Naive thymus-derived CD8-positive, alpha-beta T cell (primary cell): ENCODE measurements at regions not wholly inside any gene's neighbourhood (a gene's known extent, or its start where the extent isn't known, plus 50 kb on each side); places are given as distances from the start of the nearest gene placed in this dataset.
"Not testable (repeated sequence)": the region's sequence is repeated elsewhere in the genome, so short reads cannot be mapped to it uniquely, and the experiment has no call there.

ENCODE experiments used
- ATAC-seq, 2 donors: fragments of 150-1000 bp; cut with Tn5 transposase in 1 of 2; sonication (Bioruptor Pico), chemical (Tn5 transposase) in 1 of 2; 1 replicate in 1 of 2; 2 replicates in 1 of 2; pipeline ENCODE4 v1.10.0; 2021; ENCODE audit warnings: mild to moderate bottlenecking in 2 of 2, moderate library complexity in 2 of 2
- POLR2A ChIA-PET: fragments of 350-600 bp; sonication (Branson Sonifier 250); formaldehyde crosslinking; loops from one replicate; lab custom pipeline; 2021; ENCODE audit warnings: antibody characterized with exemption; lab: Charles Lee
- DNase-seq, 10 donors: peaks; one replicate each; pipeline versions ENCODE4 v3.0.0 to v3.0.0-alpha.2; 2020 to 2022
- H3K27ac Mint-ChIP-seq, 10 donors: one replicate each; pipeline ENCODE4 v1.8.0; 2020 to 2022; ENCODE audit warnings: mild to moderate bottlenecking in 10 of 10, mixed read lengths in 10 of 10, moderate library complexity in 4 of 10, inconsistent platforms in 1 of 10
- H3K27me3 Mint-ChIP-seq, 5 donors: one replicate each; pipeline ENCODE4 v1.8.0; 2021 to 2022; ENCODE audit warnings: mixed read lengths in 5 of 5
- H3K36me3 Mint-ChIP-seq, 3 donors: one replicate each; pipeline ENCODE4 v1.8.0; 2020 to 2022; ENCODE audit warnings: mixed read lengths in 3 of 3, mild to moderate bottlenecking in 2 of 3, inconsistent platforms in 1 of 3
- H3K4me1 Mint-ChIP-seq, 4 donors: one replicate each; pipeline ENCODE4 v1.8.0; 2021 to 2022; ENCODE audit warnings: mixed read lengths in 4 of 4
- H3K4me3 Mint-ChIP-seq, 10 donors: one replicate each; pipeline ENCODE4 v1.8.0; 2020 to 2022; ENCODE audit warnings: mild to moderate bottlenecking in 10 of 10, mixed read lengths in 10 of 10, moderate library complexity in 6 of 10, inconsistent platforms in 1 of 10
- H3K9me3 Mint-ChIP-seq, 9 donors: one replicate each; pipeline ENCODE4 v1.8.0; 2020 to 2022; ENCODE audit warnings: mixed read lengths in 9 of 9, mild to moderate bottlenecking in 3 of 9, inconsistent platforms in 1 of 9, moderate library complexity in 1 of 9

DNA sequence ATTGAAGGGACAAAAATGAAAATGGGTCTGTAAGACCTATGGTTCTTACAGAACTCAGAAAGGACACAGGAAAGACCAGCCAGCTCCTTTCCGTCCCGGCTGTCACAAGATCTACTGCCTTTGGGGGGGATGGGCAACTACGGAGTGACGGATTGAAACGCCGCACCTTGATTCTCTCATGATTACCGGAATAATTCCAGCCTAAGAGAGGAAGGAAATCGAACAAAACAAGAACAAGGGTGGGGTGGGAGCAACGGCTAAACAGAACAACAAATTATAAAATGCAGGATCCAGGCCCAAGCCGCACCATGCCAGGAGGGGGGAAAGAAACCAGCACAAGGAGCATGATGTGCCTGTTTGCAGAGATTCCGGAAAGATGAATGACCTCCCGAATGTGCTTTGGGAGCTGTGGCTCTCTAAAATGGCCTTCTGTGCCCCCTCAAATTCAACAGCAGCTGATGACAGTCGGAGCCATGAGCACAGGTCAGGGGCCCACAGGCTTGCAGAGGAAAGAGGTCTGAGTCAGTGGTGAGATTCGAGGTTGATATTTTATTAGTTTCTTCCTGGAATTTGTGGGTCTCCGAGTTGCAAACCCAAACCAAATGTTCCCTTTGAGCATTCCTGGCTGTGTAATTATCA is 72.1 kb downstream of the SPRING1 start:
- H3K36me3 Mint-ChIP-seq = no peaks in the 10 kb centered on the region
- H3K27me3 Mint-ChIP-seq = peaks cover 0 to 3% (median 2%) of the 10 kb centered on the region in 5 donors
- peaks cover 0 to 2% (median under 1%) of the 10 kb centered on the region in 4 donors for H3K4me1 Mint-ChIP-seq
- ATAC-seq = no peak
- H3K4me3 Mint-ChIP-seq = no peak overlapping the region
- POLR2A ChIA-PET = no interaction called here
- no peak for DNase-seq
- H3K9me3 Mint-ChIP-seq = no peaks in the 10 kb centered on the region
- H3K27ac Mint-ChIP-seq = no peak overlapping the region

GRCh38 chr12:116664085-116664484 is 73.8 kb downstream of the SPRING1 start:
- H3K4me3 Mint-ChIP-seq = no peak overlapping the region
- no peaks in the 10 kb centered on the region for H3K9me3 Mint-ChIP-seq
- no peak overlapping the region for H3K27ac Mint-ChIP-seq
- POLR2A ChIA-PET = interaction anchor here (0.7 kb wide), 1 partner anchor 9 kb away, joined by 4 read pairs; no protein-coding TSS in a partner anchor
- no peaks in the 10 kb centered on the region for H3K36me3 Mint-ChIP-seq
- DNase-seq (no peak), ATAC-seq (no peak)
- peaks cover 0 to 2% (median 0%) of the 10 kb centered on the region in 4 donors for H3K4me1 Mint-ChIP-seq
- H3K27me3 Mint-ChIP-seq = peaks cover 0 to 8% (median 5%) of the 10 kb centered on the region in 5 donors

GRCh38 chr12:116662612-116663144 is 75.2 kb downstream of the SPRING1 start:
- H3K27me3 Mint-ChIP-seq = peaks cover 0 to 13% (median 11%) of the 10 kb centered on the region in 5 donors
- peak overlapping the region in 1 of 10 donors; percentile 63 for H3K27ac Mint-ChIP-seq
- peaks cover 0 to 5% (median 1%) of the 10 kb centered on the region in 4 donors for H3K4me1 Mint-ChIP-seq
- H3K9me3 Mint-ChIP-seq = no peaks in the 10 kb centered on the region
- POLR2A ChIA-PET = no interaction called here
- H3K4me3 Mint-ChIP-seq = no peak overlapping the region
- H3K36me3 Mint-ChIP-seq = no peaks in the 10 kb centered on the region
- ATAC-seq = no peak
- DNase-seq = no peak

GRCh38 chr12:116661341-116661740 is 76.5 kb downstream of the SPRING1 start:
- H3K27ac Mint-ChIP-seq = peak overlapping the region in 1 of 10 donors; percentile 40
- DNase-seq = no peak

DNA sequence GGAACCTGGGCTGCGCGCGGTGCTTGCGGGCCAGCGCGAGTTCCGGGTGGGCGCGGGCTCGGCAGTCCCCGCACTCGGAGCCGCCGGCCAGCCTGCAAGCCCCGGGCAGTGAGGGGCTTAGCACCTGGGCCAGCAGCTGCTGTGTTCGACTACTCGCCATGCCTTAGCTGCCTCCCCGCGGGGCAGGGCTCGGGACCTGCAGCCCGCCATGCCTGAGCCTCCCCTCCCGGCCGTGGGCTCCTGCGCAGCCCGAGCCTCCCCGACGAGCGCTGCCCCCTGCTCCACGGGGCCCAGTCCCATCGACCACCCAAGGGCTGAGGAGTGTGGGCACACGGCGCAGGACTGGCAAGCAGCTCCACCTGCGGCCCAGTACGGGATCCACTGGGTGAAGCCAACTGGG is 77.1 kb downstream of the SPRING1 start:
- H3K36me3 Mint-ChIP-seq, H3K9me3 Mint-ChIP-seq, DNase-seq, POLR2A ChIA-PET, ATAC-seq, H3K4me3 Mint-ChIP-seq, H3K27ac Mint-ChIP-seq, H3K4me1 Mint-ChIP-seq: not testable (repeated sequence)
- peaks cover 0 to 17% (median 12%) of the 10 kb centered on the region in 5 donors for H3K27me3 Mint-ChIP-seq

More at GRCh38 chr12:116661341-116661740, 76.5 kb downstream of the SPRING1 start:
- Mint-ChIP-seq H3K27me3 (peaks cover 0 to 17% (median 12%) of the 10 kb centered on the region in 5 donors), H3K36me3 (no peaks in the 10 kb centered on the region), H3K4me3 (no peak overlapping the region), H3K4me1 (peaks cover 0 to 5% (median 2%) of the 10 kb centered on the region in 4 donors), H3K9me3 (no peaks in the 10 kb centered on the region)
- POLR2A ChIA-PET = no interaction called here
- ATAC-seq = no peak

DNA sequence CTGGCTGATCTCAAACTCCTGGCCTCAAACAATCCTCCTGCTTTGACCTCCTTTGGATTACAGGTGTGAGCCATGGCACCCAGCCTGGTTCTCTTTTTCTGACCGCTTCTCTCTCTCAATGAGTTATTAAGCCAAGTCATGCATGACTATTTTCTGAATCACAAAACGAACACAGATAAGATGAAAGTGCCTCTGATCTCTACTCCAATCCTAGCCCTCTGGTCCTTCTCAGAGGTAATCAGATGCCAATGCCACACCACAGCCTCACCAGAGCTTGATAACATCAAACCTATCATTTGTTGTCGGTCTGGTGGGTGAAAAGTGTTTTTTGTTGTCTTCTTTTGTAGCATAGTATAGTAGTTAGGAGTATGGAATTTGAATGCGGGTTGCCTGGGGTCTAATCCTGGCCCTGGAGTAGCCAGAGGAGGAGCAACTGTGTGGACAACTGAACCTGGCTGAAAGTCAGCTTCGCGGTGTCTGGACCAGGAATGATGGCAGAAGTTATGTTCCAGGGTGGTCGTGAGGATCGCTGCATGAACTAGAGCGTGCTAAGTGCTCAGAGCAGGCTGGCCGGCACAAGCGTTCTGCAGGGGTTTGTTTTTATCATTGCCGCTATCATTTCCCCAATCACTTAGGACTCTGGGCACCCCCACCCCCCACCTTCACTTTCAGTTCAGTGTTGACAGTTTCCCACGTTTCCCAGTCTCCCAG is 77.9 kb downstream of the SPRING1 start:
- POLR2A ChIA-PET = no interaction called here
- Mint-ChIP-seq H3K4me3 (no peak overlapping the region), H3K27me3 (peaks cover 0 to 17% (median 12%) of the 10 kb centered on the region in 5 donors), H3K9me3 (no peaks in the 10 kb centered on the region), H3K4me1 (peaks cover 0 to 5% (median 2%) of the 10 kb centered on the region in 4 donors), H3K27ac (no peak overlapping the region), H3K36me3 (no peaks in the 10 kb centered on the region)
- DNase-seq = no peak
- no peak for ATAC-seq

GRCh38 chr12:116657921-116658495 is 79.9 kb downstream of the SPRING1 start:
- Mint-ChIP-seq H3K36me3 (peaks cover 0 to 4% (median 0%) of the 10 kb centered on the region in 3 donors), H3K27me3 (peaks cover 0 to 15% (median 14%) of the 10 kb centered on the region in 5 donors), H3K4me1 (peaks cover 0 to 5% (median 2%) of the 10 kb centered on the region in 4 donors), H3K9me3 (peaks cover 0 to 4% (median 0%) of the 10 kb centered on the region in 9 donors), H3K27ac (no peak overlapping the region), H3K4me3 (peak overlapping the region in 4 of 10 donors; percentile 0 to 33 (median 8))
- ATAC-seq (no peak), DNase-seq (no peak)
- POLR2A ChIA-PET = no interaction called here

GRCh38 chr12:116656306-116656705 is 81.6 kb downstream of the SPRING1 start:
- Mint-ChIP-seq H3K4me1 (peaks cover 0 to 5% (median 3%) of the 10 kb centered on the region in 4 donors), H3K27me3 (peaks cover 0 to 16% (median 12%) of the 10 kb centered on the region in 5 donors), H3K9me3 (peaks cover 0 to 7% (median 3%) of the 10 kb centered on the region in 9 donors), H3K4me3 (no peak overlapping the region), H3K27ac (no peak overlapping the region), H3K36me3 (peaks cover 0 to 8% (median 0%) of the 10 kb centered on the region in 3 donors)
- no peak for DNase-seq
- ATAC-seq = no peak
- POLR2A ChIA-PET = no interaction called here

DNA sequence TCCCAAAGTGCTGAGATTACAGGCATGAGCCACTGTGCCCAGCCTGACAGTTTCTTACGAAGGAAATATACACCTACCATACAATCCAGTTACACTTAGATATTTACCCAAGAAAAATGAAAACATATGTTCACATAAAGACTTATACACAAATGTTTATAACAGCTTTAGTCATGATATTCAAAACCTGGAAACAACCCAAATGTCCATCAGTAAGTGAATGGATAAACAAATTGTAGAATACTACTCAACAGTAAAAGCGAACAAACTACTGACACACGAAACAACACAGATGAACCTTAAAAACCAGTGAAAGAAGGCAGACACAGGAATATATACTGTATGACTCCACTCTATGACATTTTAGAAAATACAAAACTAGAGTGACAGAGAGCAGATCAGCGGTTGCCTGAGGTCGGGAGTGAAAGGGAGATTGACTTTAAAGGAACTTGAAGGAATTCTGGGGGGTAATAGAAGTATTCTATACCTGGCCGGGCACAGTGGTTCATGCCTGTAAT is 83.6 kb downstream of the SPRING1 start:
- peaks cover 0 to 8% (median 0%) of the 10 kb centered on the region in 3 donors for H3K36me3 Mint-ChIP-seq
- H3K4me3 Mint-ChIP-seq = no peak overlapping the region
- H3K4me1 Mint-ChIP-seq = peaks cover 0 to 10% (median 7%) of the 10 kb centered on the region in 4 donors
- H3K27me3 Mint-ChIP-seq = peaks cover 0 to 18% (median 8%) of the 10 kb centered on the region in 5 donors
- ATAC-seq = no peak
- POLR2A ChIA-PET = no interaction called here
- peaks cover 0 to 7% (median 3%) of the 10 kb centered on the region in 9 donors for H3K9me3 Mint-ChIP-seq
- no peak overlapping the region for H3K27ac Mint-ChIP-seq
- no peak for DNase-seq

- ATAC-seq (no peak), DNase-seq (no peak)
- POLR2A ChIA-PET = no interaction called here
- H3K36me3 Mint-ChIP-seq = peaks cover 0 to 8% (median 0%) of the 10 kb centered on the region in 3 donors
- H3K27ac Mint-ChIP-seq = peak overlapping the region in 2 of 10 donors; percentile 25 to 69
- peaks cover 0 to 7% (median 3%) of the 10 kb centered on the region in 9 donors for H3K9me3 Mint-ChIP-seq
- H3K4me1 Mint-ChIP-seq = peaks cover 0 to 10% (median 6%) of the 10 kb centered on the region in 4 donors
- peaks cover 0 to 16% (median 3%) of the 10 kb centered on the region in 5 donors for H3K27me3 Mint-ChIP-seq
- H3K4me3 Mint-ChIP-seq = peak overlapping the region in 1 of 10 donors; percentile 48
These were observed 86.8 kb downstream of the SPRING1 start for GRCh38 chr12:116651089-116651488.

DNA sequence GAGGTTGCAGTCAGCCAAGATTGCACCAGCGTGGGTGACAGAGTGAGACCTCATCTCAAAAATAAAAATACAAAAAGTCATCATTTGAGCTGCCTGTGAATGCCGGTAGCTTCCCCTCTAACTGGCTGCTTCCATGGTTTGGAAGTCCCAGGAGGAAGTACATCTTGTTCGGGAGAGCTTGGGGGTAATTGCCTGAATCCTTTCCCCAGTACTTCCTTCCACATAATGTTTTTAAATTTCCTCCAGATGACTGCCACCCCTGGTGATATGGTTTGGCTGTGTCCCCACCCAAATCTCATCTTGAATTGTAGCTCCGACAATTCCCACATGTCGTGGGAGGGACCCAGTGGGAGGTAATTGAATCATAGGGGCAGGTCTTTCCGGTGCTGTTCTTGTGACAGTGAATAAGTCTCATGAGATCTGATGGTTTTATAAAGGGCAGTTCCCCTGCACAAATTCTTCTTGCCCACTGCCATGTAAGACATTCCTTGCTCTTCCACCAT is 87.2 kb downstream of the SPRING1 start:
- H3K27me3 Mint-ChIP-seq = peaks cover 0 to 16% (median 3%) of the 10 kb centered on the region in 5 donors

DNA sequence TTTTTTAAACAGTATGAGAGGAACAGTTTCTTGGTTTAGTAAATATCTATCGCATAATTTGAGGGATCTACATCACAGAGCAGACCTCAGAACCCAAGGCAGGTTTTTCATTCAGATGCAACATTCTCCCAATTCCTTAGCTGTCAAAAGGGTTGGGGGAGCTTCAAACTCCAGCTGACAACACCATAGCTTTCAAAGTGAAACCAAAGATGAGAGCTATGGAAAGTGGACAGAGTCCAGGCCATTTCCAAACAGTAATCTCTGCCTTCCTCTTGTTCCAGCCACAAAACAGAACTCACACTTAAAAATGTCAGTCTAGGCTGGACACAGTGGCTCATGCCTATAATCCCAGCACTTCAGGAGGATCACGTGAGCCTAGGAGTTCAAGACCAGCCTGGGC is 87.8 kb downstream of the SPRING1 start:
- peaks cover 0 to 7% (median 4%) of the 10 kb centered on the region in 9 donors for H3K9me3 Mint-ChIP-seq
- ATAC-seq = no peak
- no peak overlapping the region for H3K27ac Mint-ChIP-seq
- no peak for DNase-seq
- H3K4me1 Mint-ChIP-seq = peaks cover 0 to 10% (median 6%) of the 10 kb centered on the region in 4 donors
- peaks cover 0 to 16% (median 3%) of the 10 kb centered on the region in 5 donors for H3K27me3 Mint-ChIP-seq
- H3K4me3 Mint-ChIP-seq = no peak overlapping the region
- POLR2A ChIA-PET = no interaction called here
- peaks cover 0 to 9% (median 0%) of the 10 kb centered on the region in 3 donors for H3K36me3 Mint-ChIP-seq

More for the DNA sequence above, 87.2 kb downstream of the SPRING1 start:
- H3K4me3 Mint-ChIP-seq = no peak overlapping the region
- POLR2A ChIA-PET = no interaction called here
- DNase-seq (no peak), ATAC-seq (no peak)
- peaks cover 0 to 8% (median 0%) of the 10 kb centered on the region in 3 donors for H3K36me3 Mint-ChIP-seq
- H3K9me3 Mint-ChIP-seq = peaks cover 0 to 7% (median 3%) of the 10 kb centered on the region in 9 donors
- peaks cover 0 to 10% (median 6%) of the 10 kb centered on the region in 4 donors for H3K4me1 Mint-ChIP-seq
- peak overlapping the region in 1 of 10 donors; percentile 31 for H3K27ac Mint-ChIP-seq
